Parathyroid adenoma (tissue), 2 donors: ENCODE measurements at regions not wholly inside any gene's neighbourhood (a gene's known extent, or its start where the extent isn't known, plus 50 kb on each side); places are given as distances from the start of the nearest gene placed in this dataset.

ENCODE experiments used
- H2AFZ ChIP-seq: fragments of 300-600 bp; sonication (generic); one replicate; pipeline ENCODE4 v1.7.0; 2017; ENCODE audit warnings: antibody characterized with exemption, mild to moderate bottlenecking
- H3K27ac ChIP-seq: fragments of 300-600 bp; sonication (generic); one replicate; pipeline ENCODE4 v1.7.0; 2017
- H3K27me3 ChIP-seq: fragments of 300-600 bp; sonication (generic); one replicate; pipeline ENCODE4 v1.7.0; 2017; ENCODE audit warnings: low read length; ENCODE audit not compliant: control insufficient read depth, insufficient read depth
- H3K36me3 ChIP-seq: fragments of 300-600 bp; sonication (generic); one replicate; pipeline ENCODE4 v1.7.0; 2017; ENCODE audit warnings: low read length; ENCODE audit not compliant: control insufficient read depth, insufficient read depth
- H3K4me1 ChIP-seq: fragments of 300-600 bp; sonication (generic); one replicate; pipeline ENCODE4 v1.7.0; 2017; ENCODE audit warnings: control low read depth
- H3K4me2 ChIP-seq: fragments of 300-600 bp; sonication (generic); one replicate; pipeline ENCODE4 v1.7.0; 2017; ENCODE audit warnings: low read length
- H3K4me3 ChIP-seq: fragments of 300-600 bp; sonication (generic); one replicate; pipeline ENCODE4 v1.7.0; 2017; ENCODE audit warnings: low read depth, low read length
- H3K79me2 ChIP-seq: fragments of 300-600 bp; sonication (generic); one replicate; pipeline ENCODE4 v1.7.0; 2017; ENCODE audit warnings: control low read depth
- H3K9ac ChIP-seq: fragments of 300-600 bp; sonication (generic); one replicate; pipeline ENCODE4 v1.7.0; 2017; ENCODE audit warnings: mild to moderate bottlenecking
- H3K9me3 ChIP-seq: fragments of 300-600 bp; sonication (generic); one replicate; pipeline ENCODE4 v1.7.0; 2017; ENCODE audit warnings: low read length; ENCODE audit not compliant: control insufficient read depth
- CTCF ChIP-seq: fragments of 300-600 bp; sonication (generic); IDR thresholded peaks from one replicate; pipeline ENCODE4 v1.7.0; 2017; ENCODE audit warnings: antibody characterized with exemption, mild to moderate bottlenecking
- donor health status: primary hyperparathyroidism.

DNA sequence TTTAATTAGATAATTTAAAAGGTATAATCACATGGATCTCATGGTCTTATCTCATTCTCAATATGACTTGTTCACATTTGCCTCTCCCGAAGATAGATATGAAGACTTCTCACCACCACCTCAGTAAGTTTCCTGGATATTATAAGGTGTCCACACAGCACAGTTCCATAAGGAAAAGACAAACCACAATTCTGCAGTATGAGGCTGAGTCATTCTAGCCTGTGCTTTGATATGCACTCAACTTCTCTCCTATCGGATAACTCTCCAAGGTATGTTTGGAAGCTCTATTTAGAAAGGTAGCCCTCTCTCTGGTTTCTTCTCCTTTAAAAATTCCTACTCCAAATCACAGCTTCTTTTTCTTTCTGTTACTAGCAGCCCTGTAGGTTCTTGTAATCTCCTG, 612.8 kb downstream of the ZPLD1 start:
- TF ChIP-seq CTCF = no peak
- no peak overlapping the region for H3K27ac ChIP-seq
- no peak overlapping the region for H2AFZ ChIP-seq

DNA sequence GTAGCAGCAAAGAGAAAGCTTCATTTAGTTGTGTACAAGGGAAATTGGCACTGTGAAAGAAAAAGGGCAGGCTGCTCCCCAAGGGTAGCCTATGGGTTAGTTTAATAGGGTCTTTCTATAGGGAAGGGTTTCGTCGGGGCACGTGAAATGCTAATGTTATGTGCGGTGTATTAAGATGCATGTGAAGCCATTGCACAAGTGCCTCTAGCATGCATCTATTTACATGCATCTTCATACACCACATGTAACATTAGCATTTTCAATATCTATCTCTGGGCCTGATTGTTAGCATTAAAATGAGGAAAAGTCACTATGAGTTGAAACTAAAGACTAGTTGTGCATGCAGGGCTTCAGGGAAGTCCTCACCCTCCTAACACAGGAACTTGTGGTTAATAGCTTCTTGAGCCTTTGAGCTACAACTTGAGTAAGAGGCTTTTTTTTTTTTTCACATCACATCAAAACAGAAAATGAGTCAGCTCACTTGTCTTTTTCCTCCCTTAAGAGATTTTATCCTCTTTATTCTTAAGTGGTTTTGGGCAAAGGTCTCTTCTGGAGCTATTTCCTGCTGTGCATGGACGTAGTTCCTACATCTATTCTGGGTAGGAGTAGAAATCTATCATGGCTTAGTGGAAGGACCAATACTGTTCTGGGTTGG, 613.4 kb downstream of the ZPLD1 start:
- H2AFZ ChIP-seq = no peak overlapping the region

More for the DNA sequence above, 612.8 kb downstream of the ZPLD1 start:
- Histone ChIP-seq H3K36me3 (no peaks in the 10 kb centered on the region), H3K9me3 (no peaks in the 10 kb centered on the region), H3K79me2 (no peaks in the 10 kb centered on the region), H3K4me2 (no peak overlapping the region), H3K4me1 (no peaks in the 10 kb centered on the region), H3K9ac (no peak overlapping the region), H3K4me3 (no peak overlapping the region), H3K27me3 (no peaks in the 10 kb centered on the region)

DNA sequence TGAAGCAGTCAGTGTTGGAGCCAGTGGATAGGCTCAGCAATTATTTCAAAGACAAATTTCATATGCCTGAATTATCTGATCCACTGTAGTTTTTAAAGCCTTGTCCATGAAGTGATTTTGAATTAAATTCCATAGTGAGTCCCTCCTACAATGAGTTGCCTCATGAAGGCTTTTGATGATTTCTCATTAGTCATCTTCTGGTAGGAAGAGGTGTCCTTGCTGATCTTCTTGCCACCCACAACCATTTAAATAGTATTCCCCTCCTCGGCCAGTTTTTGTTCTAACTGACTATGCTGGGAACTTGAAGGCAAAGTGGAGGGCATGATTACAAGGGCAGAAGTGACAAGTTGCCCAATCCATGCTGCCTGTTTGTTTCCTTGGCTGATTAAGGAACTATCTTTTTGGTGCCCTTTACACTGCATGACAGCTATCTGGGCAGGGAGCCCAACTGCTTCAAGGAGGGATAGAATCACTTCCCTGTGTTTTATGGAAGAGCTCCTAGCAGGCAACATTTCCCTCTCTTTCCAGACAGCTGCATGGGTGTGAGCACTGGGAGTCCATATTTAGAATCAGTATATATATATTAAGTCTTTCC, 617.5 kb downstream of the ZPLD1 start:
- TF ChIP-seq CTCF = no peak
- no peak overlapping the region for H3K4me2 ChIP-seq
- H2AFZ ChIP-seq = no peak overlapping the region
- no peaks in the 10 kb centered on the region for H3K79me2 ChIP-seq
- no peaks in the 10 kb centered on the region for H3K27me3 ChIP-seq
- H3K4me3 ChIP-seq = no peak overlapping the region
- no peak overlapping the region for H3K27ac ChIP-seq
- H3K36me3 ChIP-seq = no peaks in the 10 kb centered on the region
- H3K9ac ChIP-seq = no peak overlapping the region
- no peaks in the 10 kb centered on the region for H3K9me3 ChIP-seq
- H3K4me1 ChIP-seq = no peaks in the 10 kb centered on the region

More for the DNA sequence above, 613.4 kb downstream of the ZPLD1 start:
- no peaks in the 10 kb centered on the region for H3K27me3 ChIP-seq
- no peak for TF ChIP-seq CTCF
- H3K9me3 ChIP-seq = no peaks in the 10 kb centered on the region
- H3K4me2 ChIP-seq = no peak overlapping the region
- H3K4me1 ChIP-seq = no peaks in the 10 kb centered on the region
- no peak overlapping the region for H3K4me3 ChIP-seq
- H3K27ac ChIP-seq = no peak overlapping the region
- H3K79me2 ChIP-seq = no peaks in the 10 kb centered on the region
- H3K9ac ChIP-seq = no peak overlapping the region
- H3K36me3 ChIP-seq = no peaks in the 10 kb centered on the region

- H2AFZ ChIP-seq = no peak overlapping the region
- H3K36me3 ChIP-seq = no peaks in the 10 kb centered on the region
- H3K27ac ChIP-seq = no peak overlapping the region
- no peaks in the 10 kb centered on the region for H3K9me3 ChIP-seq
- TF ChIP-seq CTCF = no peak
- H3K4me2 ChIP-seq = no peak overlapping the region
- no peak overlapping the region for H3K4me3 ChIP-seq
- no peaks in the 10 kb centered on the region for H3K27me3 ChIP-seq
- H3K79me2 ChIP-seq = no peaks in the 10 kb centered on the region
- H3K9ac ChIP-seq = no peak overlapping the region
- H3K4me1 ChIP-seq = no peaks in the 10 kb centered on the region
Measured at GRCh38 chr3:103055021-103055520, 620.3 kb downstream of the ZPLD1 start.

GRCh38 chr3:103056542-103056941, 621.7 kb downstream of the ZPLD1 start:
- Histone ChIP-seq H3K4me2 (no peak overlapping the region), H3K9ac (no peak overlapping the region), H3K4me1 (no peaks in the 10 kb centered on the region), H3K9me3 (no peaks in the 10 kb centered on the region), H3K27ac (no peak overlapping the region), H3K36me3 (no peaks in the 10 kb centered on the region), H2AFZ (no peak overlapping the region), H3K4me3 (no peak overlapping the region), H3K79me2 (no peaks in the 10 kb centered on the region), H3K27me3 (no peaks in the 10 kb centered on the region)
- TF ChIP-seq CTCF = no peak
